Lower leg skin (tissue), 4 donors: ENCODE measurements at regions not wholly inside any gene's neighbourhood (a gene's known extent, or its start where the extent isn't known, plus 50 kb on each side); places are given as distances from the start of the nearest gene placed in this dataset.

Source experiments
- DNase-seq, 2 donors: peaks; one replicate each; pipeline ENCODE4 v3.0.0-alpha.2; 2019; ENCODE audit warnings: low spot score in 2 of 2
- H3K4me3 ChIP-seq: fragments of 200-600 bp; sonication (generic); 2 replicates; pipeline ENCODE4 v1.5.1; 2017; ENCODE audit warnings: mild to moderate bottlenecking, low read depth; ENCODE audit not compliant: poor library complexity, severe bottlenecking
- POLR2A ChIP-seq, 2 donors: fragments of 450-650 bp; IDR thresholded peaks; one replicate each; pipeline ENCODE4 v1.6.1; 2016 to 2017; ENCODE audit warnings: antibody characterized with exemption in 2 of 2, mild to moderate bottlenecking in 1 of 2, moderate library complexity in 1 of 2
- WGBS, 2 donors: methylation state at CpG; one replicate each; pipeline ENCODE4 v1.1.5; 2018; 5-methylcytosine and 5-hydroxymethylcytosine counted together
- intact Hi-C: fragments of 100-400 bp; cut with DNase I; formaldehyde crosslinking; loops from one replicate; pipeline ENCODE4 v1.15.0; 2023; ENCODE audit warnings: low total_unique reads
- TF ChIP-seq, protein P1 (sequence below), 3 donors: fragments of 450-650 bp; IDR thresholded peaks; one replicate each; pipeline ENCODE4 v1.5.1; 2016; ENCODE audit warnings: antibody characterized with exemption in 3 of 3, mild to moderate bottlenecking in 3 of 3, moderate library complexity in 2 of 3

DNA sequence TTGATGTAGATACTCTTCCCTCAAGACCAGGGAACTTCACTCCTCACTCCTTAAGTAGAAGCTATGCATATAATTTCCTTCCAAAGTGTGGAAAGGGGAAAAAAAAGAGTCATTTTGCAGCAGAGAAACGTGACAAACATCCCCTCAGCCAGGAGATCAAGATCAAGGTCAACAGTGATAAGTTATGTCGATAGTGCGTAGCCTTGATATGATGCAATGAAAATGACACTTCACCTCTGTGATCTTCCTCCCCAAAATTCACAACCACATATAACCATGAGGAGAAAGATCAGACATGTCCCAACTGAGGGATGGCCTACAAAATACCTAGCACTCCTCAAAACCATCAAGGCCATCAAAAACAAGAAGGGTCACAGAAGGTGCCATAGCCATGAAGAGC lies 160.4 kb upstream of the MYLIP start:
- intact Hi-C loops: no loop called here
- 55 to 64% methylated on average over 3 of the region's 3 CpGs for WGBS, 2 donors
- DNase-seq: no peak
- no peak overlapping the region for H3K4me3 ChIP-seq
- no peak for TF ChIP-seq POLR2A (IDR thresholded peaks at IDR 0.05)
- TF ChIP-seq, protein P1, sequence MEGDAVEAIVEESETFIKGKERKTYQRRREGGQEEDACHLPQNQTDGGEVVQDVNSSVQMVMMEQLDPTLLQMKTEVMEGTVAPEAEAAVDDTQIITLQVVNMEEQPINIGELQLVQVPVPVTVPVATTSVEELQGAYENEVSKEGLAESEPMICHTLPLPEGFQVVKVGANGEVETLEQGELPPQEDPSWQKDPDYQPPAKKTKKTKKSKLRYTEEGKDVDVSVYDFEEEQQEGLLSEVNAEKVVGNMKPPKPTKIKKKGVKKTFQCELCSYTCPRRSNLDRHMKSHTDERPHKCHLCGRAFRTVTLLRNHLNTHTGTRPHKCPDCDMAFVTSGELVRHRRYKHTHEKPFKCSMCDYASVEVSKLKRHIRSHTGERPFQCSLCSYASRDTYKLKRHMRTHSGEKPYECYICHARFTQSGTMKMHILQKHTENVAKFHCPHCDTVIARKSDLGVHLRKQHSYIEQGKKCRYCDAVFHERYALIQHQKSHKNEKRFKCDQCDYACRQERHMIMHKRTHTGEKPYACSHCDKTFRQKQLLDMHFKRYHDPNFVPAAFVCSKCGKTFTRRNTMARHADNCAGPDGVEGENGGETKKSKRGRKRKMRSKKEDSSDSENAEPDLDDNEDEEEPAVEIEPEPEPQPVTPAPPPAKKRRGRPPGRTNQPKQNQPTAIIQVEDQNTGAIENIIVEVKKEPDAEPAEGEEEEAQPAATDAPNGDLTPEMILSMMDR (IDR thresholded peaks at IDR 0.05): no peak

DNA sequence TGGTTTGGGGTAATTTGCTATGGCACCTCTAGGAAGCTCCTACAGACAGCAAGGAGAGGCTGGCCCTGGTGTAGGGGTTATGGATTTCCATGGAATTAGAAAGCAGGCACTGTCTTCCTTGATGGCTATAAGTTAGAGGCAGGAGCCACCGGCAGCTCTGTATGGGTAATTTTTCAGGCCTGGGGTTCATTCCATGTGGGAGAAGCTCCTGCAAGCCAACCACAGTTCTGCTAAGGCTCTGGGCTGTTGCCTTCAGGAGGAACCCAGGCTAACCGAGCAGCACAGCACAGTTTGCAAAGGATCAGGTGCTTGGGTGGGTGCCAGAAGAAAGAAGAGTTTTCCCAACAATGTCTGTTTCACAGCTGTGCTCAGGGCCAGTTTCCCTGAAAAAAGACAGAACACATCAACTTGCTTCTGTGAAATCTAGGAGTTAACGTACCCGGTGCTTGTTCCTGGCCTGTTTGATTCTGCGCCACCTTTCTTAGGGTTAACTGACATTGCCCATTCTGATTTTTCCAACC lies 162.8 kb upstream of the MYLIP start:
- WGBS, 2 donors: 83 to 96% methylated on average over 5 of the region's 5 CpGs
- H3K4me3 ChIP-seq: no peak overlapping the region
- no peak for TF ChIP-seq POLR2A (IDR thresholded peaks at IDR 0.05)
- TF ChIP-seq, protein P1 (IDR thresholded peaks at IDR 0.05): no peak
- intact Hi-C loops: no loop called here
- no peak for DNase-seq

DNA sequence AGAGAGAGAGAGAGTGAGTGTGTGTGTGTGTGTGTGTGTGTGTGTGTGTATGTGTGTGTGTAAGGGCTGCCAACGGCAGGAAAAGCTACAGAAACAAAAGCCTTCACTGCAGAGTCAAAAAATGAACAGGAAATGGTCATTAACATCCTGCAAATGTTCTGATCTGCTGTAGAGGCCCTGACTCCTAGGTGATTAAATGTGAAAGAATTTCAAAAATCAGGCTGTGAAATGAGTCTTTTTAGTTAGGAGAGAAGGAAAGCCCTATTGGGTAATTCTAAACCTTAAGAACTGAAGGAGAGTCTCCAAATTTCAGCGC lies 166.5 kb upstream of the MYLIP start:
- DNase-seq: no peak
- WGBS, 2 donors: 44 to 57% methylated on average over 2 of the region's 2 CpGs
- TF ChIP-seq, protein P1 (IDR thresholded peaks at IDR 0.05): no peak
- TF ChIP-seq POLR2A (IDR thresholded peaks at IDR 0.05): no peak
- H3K4me3 ChIP-seq: no peak overlapping the region
- intact Hi-C loops: no loop called here

DNA sequence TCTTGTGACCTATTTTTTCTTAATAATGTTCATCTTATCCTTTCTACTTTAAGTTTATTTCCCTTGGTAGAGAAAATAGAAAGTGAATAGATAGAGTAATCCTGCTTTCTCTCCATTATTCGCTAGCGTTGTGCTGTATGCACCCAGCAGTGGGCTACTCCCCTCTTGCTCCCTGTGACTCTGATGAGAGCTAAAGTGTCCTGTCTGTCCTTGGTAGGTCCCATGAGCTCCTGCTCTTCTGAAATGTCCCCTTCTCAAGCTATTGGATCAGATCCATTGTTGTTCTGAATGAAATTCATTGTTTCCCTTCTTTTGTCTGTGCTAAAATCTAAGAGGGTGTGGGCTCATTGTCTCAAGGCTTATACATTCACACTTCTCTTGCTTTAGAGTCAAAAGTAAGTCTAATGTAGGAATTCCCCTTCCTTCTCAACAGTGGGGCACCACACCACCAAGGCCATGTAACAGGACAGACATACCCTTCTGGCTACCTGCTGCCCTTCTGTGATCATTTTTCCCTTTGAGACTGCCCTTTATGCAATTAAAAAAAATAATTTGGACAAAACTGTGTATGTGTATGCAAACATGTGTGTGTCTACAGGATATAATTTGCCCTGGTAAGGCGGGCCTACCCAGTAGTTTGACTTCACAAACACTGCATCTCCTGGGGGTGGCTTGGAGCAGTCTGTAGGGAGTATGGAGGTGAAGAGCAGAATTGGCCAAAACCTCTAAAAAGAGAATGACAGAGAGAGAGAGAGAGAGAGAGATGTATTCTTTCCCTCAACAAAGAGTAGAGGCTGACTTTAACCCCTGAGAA lies 167.0 kb upstream of the MYLIP start:
- intact Hi-C loops: no loop called here
- no peak for DNase-seq
- no peak for TF ChIP-seq POLR2A (IDR thresholded peaks at IDR 0.05)
- TF ChIP-seq, protein P1 (IDR thresholded peaks at IDR 0.05): no peak
- 91 to 93% methylated on average over 3 of the region's 3 CpGs for WGBS, 2 donors
- H3K4me3 ChIP-seq: no peak overlapping the region

DNA sequence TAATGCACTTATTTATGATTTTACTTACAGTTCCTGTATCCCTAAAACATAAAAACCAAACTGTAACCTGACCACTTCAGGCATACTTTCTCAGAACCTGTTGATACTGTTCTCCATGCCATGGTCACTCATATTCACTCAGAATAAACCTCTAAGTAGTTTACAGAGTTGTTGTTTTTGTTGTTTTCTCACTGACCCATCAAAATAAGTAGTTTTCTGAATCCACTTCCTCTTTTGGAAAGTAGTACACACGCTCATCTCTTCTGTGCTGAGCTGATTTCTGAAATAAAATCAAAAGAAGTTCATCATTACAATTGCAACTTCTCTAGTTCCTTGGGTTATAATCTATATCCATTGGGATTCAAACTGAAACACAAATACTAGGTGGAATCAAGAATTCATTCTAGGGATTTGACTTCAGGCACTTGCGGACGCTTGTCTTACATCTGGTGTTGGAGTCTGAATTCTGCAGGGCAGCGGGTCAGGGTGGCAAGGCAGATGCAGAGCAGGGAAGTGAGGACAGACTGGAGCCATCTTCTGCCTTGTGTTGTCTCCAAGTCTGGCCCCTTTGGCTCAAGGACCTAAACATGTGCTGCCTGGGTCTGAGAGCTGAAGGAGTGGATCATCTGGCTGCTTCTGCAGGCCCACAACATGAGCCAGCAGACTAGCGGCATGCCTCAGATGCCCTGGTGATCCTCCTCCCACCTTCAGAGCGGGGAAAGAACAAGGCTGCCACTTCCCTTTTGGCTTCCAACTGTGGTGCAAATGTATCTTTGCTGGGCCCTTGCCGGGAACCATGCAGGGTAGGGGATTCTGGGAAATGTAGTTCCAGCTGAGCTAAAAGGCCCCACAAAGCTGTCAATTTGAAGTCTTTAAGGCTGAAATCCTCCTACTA lies 167.9 kb upstream of the MYLIP start:
- no peak for DNase-seq
- WGBS, 2 donors: 66 to 82% methylated on average over 7 of the region's 7 CpGs
- H3K4me3 ChIP-seq: no peak overlapping the region
- intact Hi-C loops: no loop called here
- TF ChIP-seq, protein P1 (IDR thresholded peaks at IDR 0.05): no peak
- TF ChIP-seq POLR2A (IDR thresholded peaks at IDR 0.05): no peak
